NT2/D1 (cell line): ENCODE measurements at regions not wholly inside any gene's neighbourhood (a gene's known extent, or its start where the extent isn't known, plus 50 kb on each side); places are given as distances from the start of the nearest gene placed in this dataset.

Source experiments
- DNase-seq: peaks from one replicate; pipeline ENCODE4 v3.0.0-alpha.2; 2011; ENCODE audit warnings: low read depth, low spot score
- H3K27me3 ChIP-seq: 2 replicates; pipeline ENCODE4 v1.6.0; 2011; ENCODE audit warnings: mild to moderate bottlenecking; ENCODE audit not compliant: insufficient read length, insufficient read depth
- H3K36me3 ChIP-seq: 2 replicates; pipeline ENCODE4 v1.6.1; 2011; ENCODE audit warnings: mild to moderate bottlenecking, low read length, mixed read lengths; ENCODE audit not compliant: insufficient read depth, insufficient read length
- H3K4me1 ChIP-seq: 2 replicates; pipeline ENCODE4 v1.5.1; 2011; ENCODE audit not compliant: insufficient read depth, insufficient read length
- H3K4me3 ChIP-seq: 2 replicates; pipeline ENCODE4 v1.5.1; 2011; ENCODE audit warnings: low read depth; ENCODE audit not compliant: insufficient read length
- H3K9ac ChIP-seq: 2 replicates; pipeline ENCODE4 v1.6.0; 2011; ENCODE audit warnings: low read depth; ENCODE audit not compliant: insufficient read length
- H3K9me3 ChIP-seq: 2 replicates; pipeline ENCODE4 v1.5.1; 2011; ENCODE audit warnings: mild to moderate bottlenecking, low read length; ENCODE audit not compliant: insufficient read depth
- SUZ12 ChIP-seq: IDR thresholded peaks from 2 replicates; pipeline ENCODE4 v1.6.1; 2011; ENCODE audit not compliant: insufficient read length, insufficient read depth; ENCODE audit errors: extremely low read depth
- YY1 ChIP-seq: IDR thresholded peaks from 2 replicates; pipeline ENCODE4 v1.6.1; 2011; ENCODE audit not compliant: insufficient read length, insufficient read depth
- ZNF274 ChIP-seq: IDR thresholded peaks from 2 replicates; pipeline ENCODE4 v1.6.1; 2011; ENCODE audit warnings: mild to moderate bottlenecking, low read depth, low read length

GRCh38 chr7:115123441-115123840, 201.5 kb downstream of the MDFIC start:
- TF ChIP-seq YY1, result no peak
- TF ChIP-seq ZNF274, result no peak
- TF ChIP-seq SUZ12, result no peak
- no peaks in the 10 kb centered on the region for H3K4me1 ChIP-seq
- no peak for DNase-seq
- no peak overlapping the region for H3K9ac ChIP-seq
- H3K9me3 ChIP-seq, result no peaks in the 10 kb centered on the region
- no peak overlapping the region for H3K4me3 ChIP-seq
- no peaks in the 10 kb centered on the region for H3K36me3 ChIP-seq
- no peaks in the 10 kb centered on the region for H3K27me3 ChIP-seq

GRCh38 chr7:115122388-115122787, 200.5 kb downstream of the MDFIC start:
- no peak for TF ChIP-seq SUZ12
- TF ChIP-seq YY1, result no peak
- no peak for TF ChIP-seq ZNF274
- no peak overlapping the region for H3K4me3 ChIP-seq
- H3K27me3 ChIP-seq, result no peaks in the 10 kb centered on the region
- H3K9ac ChIP-seq, result no peak overlapping the region
- no peaks in the 10 kb centered on the region for H3K4me1 ChIP-seq
- H3K36me3 ChIP-seq, result no peaks in the 10 kb centered on the region
- DNase-seq, result no peak
- H3K9me3 ChIP-seq, result no peaks in the 10 kb centered on the region

GRCh38 chr7:115117748-115118147, 195.9 kb downstream of the MDFIC start:
- H3K9me3 ChIP-seq, result no peaks in the 10 kb centered on the region
- H3K27me3 ChIP-seq, result no peaks in the 10 kb centered on the region
- no peaks in the 10 kb centered on the region for H3K36me3 ChIP-seq
- TF ChIP-seq SUZ12 (no peak), YY1 (no peak), ZNF274 (no peak)
- no peaks in the 10 kb centered on the region for H3K4me1 ChIP-seq
- H3K9ac ChIP-seq, result no peak overlapping the region
- H3K4me3 ChIP-seq, result no peak overlapping the region
- no peak for DNase-seq

- H3K4me1 ChIP-seq, result no peaks in the 10 kb centered on the region
- H3K27me3 ChIP-seq, result no peaks in the 10 kb centered on the region
- H3K9me3 ChIP-seq, result no peaks in the 10 kb centered on the region
- H3K9ac ChIP-seq, result no peak overlapping the region
- H3K36me3 ChIP-seq, result no peaks in the 10 kb centered on the region
- H3K4me3 ChIP-seq, result no peak overlapping the region
- DNase-seq, result no peak
- no peak for TF ChIP-seq YY1
- no peak for TF ChIP-seq SUZ12
- TF ChIP-seq ZNF274, result no peak
Observed at GRCh38 chr7:115116773-115117715, 195.2 kb downstream of the MDFIC start.

GRCh38 chr7:115113776-115114175, 191.9 kb downstream of the MDFIC start:
- no peaks in the 10 kb centered on the region for H3K27me3 ChIP-seq
- TF ChIP-seq ZNF274 (no peak), SUZ12 (no peak), YY1 (no peak)
- no peak for DNase-seq
- H3K4me1 ChIP-seq, result no peaks in the 10 kb centered on the region
- no peak overlapping the region for H3K4me3 ChIP-seq
- H3K36me3 ChIP-seq, result no peaks in the 10 kb centered on the region
- H3K9me3 ChIP-seq, result no peaks in the 10 kb centered on the region
- no peak overlapping the region for H3K9ac ChIP-seq

- H3K36me3 ChIP-seq, result no peaks in the 10 kb centered on the region
- no peaks in the 10 kb centered on the region for H3K9me3 ChIP-seq
- no peaks in the 10 kb centered on the region for H3K27me3 ChIP-seq
- TF ChIP-seq SUZ12, result no peak
- no peak for TF ChIP-seq YY1
- TF ChIP-seq ZNF274, result no peak
- H3K4me3 ChIP-seq, result no peak overlapping the region
- no peak for DNase-seq
- no peaks in the 10 kb centered on the region for H3K4me1 ChIP-seq
- no peak overlapping the region for H3K9ac ChIP-seq
Observed at GRCh38 chr7:115113131-115113530, 191.2 kb downstream of the MDFIC start.

GRCh38 chr7:115110523-115110922, 188.6 kb downstream of the MDFIC start:
- Histone ChIP-seq H3K4me3 (no peak overlapping the region), H3K4me1 (no peaks in the 10 kb centered on the region), H3K9ac (no peak overlapping the region), H3K27me3 (no peaks in the 10 kb centered on the region), H3K9me3 (no peaks in the 10 kb centered on the region), H3K36me3 (no peaks in the 10 kb centered on the region)
- DNase-seq, result no peak
- TF ChIP-seq YY1 (no peak), SUZ12 (no peak), ZNF274 (no peak)
